ENCODE measurements at regions not wholly inside any gene's neighbourhood (a gene's known extent, or its start where the extent isn't known, plus 50 kb on each side); places are given as distances from the start of the nearest gene placed in this dataset.
"Not testable (repeated sequence)": the region's sequence is repeated elsewhere in the genome, so short reads cannot be mapped to it uniquely, and the experiment has no call there.

DNA sequence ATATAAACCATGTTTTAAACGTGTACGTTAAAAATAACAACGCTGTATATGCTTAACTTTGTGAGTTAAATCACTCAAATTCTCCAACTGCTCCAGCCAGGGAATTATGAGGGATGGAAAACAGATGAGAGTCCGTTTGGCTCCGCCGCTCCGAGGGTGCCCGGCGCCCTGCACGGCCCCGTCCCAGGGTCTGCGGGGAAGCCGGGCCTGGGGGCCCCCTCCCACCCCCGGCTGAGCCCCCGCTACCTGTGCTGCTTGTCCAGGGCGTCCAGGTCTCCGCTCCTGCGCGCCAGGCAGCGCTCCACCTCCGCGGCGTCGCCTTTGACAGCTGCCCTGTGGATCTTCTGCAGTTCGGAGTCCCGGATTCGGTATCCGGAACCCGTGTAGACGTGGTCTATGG, 415.5 kb downstream of the FOXD4L4 start:
- H2AFZ ChIP-seq (ENCODE audit: control insufficient read depth, low read depth, low read length); intact Hi-C loops (cut with micrococcal nuclease; ENCODE audit: unreplicated experiment); H3K79me2 ChIP-seq (ENCODE audit: control insufficient read depth, insufficient read depth, low read length); DNase-seq (ENCODE audit: low read depth, low spot score); H3K27me3 ChIP-seq (replicated peaks in 1 of 2; ENCODE audit: control insufficient read depth in 2 of 2, insufficient read depth in 2 of 2, low read length in 1 of 2); FAIRE-seq; in situ Hi-C loops (cut with MboI); ATAC-seq; SMC1A ChIA-PET (ENCODE audit: uncharacterized antibody, unreplicated experiment); H3K4me2 ChIP-seq (ENCODE audit: control insufficient read depth, insufficient read depth); H4K20me1 ChIP-seq (ENCODE audit: control insufficient read depth, insufficient read depth); H3K36me3 ChIP-seq (ENCODE audit: control insufficient read depth in 2 of 2, insufficient read depth in 2 of 2, low read length in 1 of 2); RAD21 ChIA-PET (ENCODE audit: unreplicated experiment); H3K4me3 ChIP-seq; H3K27ac ChIP-seq (ENCODE audit: control insufficient read depth, insufficient read depth); BruUV-seq (replicated peaks); H3K9ac ChIP-seq (ENCODE audit: control insufficient read depth, insufficient read depth, low read length); CTCF ChIA-PET; H3K4me1 ChIP-seq (ENCODE audit: control insufficient read depth, insufficient read depth, low read length); POLR2A ChIA-PET; H3K9me3 ChIP-seq (replicated peaks; ENCODE audit: control insufficient read depth, insufficient read depth, low read length): not testable (repeated sequence)
- 5% methylated on average over 11 of the region's 30 CpGs for WGBS (ENCODE audit: insufficient coverage, insufficient replicate concordance, low lambda C conversion rate, missing lambda C conversion rate)

DNA sequence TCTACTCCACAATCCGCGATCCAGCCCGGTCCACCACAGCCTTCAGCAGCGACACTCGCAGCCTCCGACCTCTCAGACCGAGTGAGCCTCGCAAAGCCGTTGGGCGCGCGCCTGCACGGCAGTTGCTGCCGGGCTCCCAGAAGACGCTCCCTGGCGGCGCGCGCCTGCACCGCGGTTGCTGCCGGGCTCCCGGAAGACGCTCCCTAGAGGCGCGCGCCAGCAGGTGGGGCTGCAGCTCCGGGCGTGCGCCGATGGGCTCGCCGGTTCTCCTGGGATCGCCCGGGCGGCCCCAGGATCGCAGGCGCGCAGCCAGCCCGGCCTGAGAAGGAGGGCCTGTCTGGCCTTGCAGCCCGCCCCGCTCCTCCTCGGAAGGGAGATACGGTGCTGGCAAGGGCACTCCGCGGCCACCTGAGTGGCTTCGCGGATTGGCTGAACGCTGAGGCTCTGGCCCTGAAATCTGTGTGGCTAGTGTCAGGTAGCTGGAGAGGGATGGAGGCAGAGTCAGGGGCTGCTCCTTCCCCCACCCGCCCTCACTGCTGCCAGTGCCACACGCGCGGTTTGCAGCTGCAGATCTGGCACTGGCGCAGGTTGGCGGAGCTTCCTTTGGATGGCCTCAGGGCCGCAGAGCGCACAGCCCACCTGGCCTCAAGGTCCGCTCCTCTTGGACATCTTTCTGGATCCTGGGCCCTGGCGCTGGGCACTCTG, 416.2 kb downstream of the FOXD4L4 start:
- H3K9ac ChIP-seq (ENCODE audit: control insufficient read depth, insufficient read depth, low read length); CTCF ChIA-PET; RAD21 ChIA-PET (ENCODE audit: unreplicated experiment); DNase-seq (ENCODE audit: low read depth, low spot score); intact Hi-C loops (cut with micrococcal nuclease; ENCODE audit: unreplicated experiment); H3K79me2 ChIP-seq (ENCODE audit: control insufficient read depth, insufficient read depth, low read length); H2AFZ ChIP-seq (ENCODE audit: control insufficient read depth, low read depth, low read length); H3K27ac ChIP-seq (ENCODE audit: control insufficient read depth, insufficient read depth); H4K20me1 ChIP-seq (ENCODE audit: control insufficient read depth, insufficient read depth); H3K36me3 ChIP-seq (ENCODE audit: control insufficient read depth in 2 of 2, insufficient read depth in 2 of 2, low read length in 1 of 2); BruUV-seq (replicated peaks); SMC1A ChIA-PET (ENCODE audit: uncharacterized antibody, unreplicated experiment); POLR2A ChIA-PET; H3K4me3 ChIP-seq; H3K9me3 ChIP-seq (replicated peaks; ENCODE audit: control insufficient read depth, insufficient read depth, low read length); H3K4me1 ChIP-seq (ENCODE audit: control insufficient read depth, insufficient read depth, low read length); in situ Hi-C loops (cut with MboI); H3K27me3 ChIP-seq (replicated peaks in 1 of 2; ENCODE audit: control insufficient read depth in 2 of 2, insufficient read depth in 2 of 2, low read length in 1 of 2); FAIRE-seq: not testable (repeated sequence)
- peak; percentile 100 for ATAC-seq
- 0 out of 2 replicates have a peak overlapping the region, but pooled peaks have one; percentile 48 for H3K4me2 ChIP-seq (ENCODE audit: control insufficient read depth, insufficient read depth)
- WGBS (ENCODE audit: insufficient coverage, insufficient replicate concordance, low lambda C conversion rate, missing lambda C conversion rate): 4% methylated on average over 37 of the region's 59 CpGs
- TF ChIP-seq SMC3 (IDR thresholded peaks at IDR 0.05; ENCODE audit: borderline replicate concordance, low read length): peak; percentile 14; the same call in 1 of the 2 replicates
- TF ChIP-seq RAD21 (IDR thresholded peaks at IDR 0.05; ENCODE audit: insufficient read depth, low read depth, low read length): peak; percentile 39
- peak; percentile 26 to 43 (median 39); a peak in 5 of 6 replicates for TF ChIP-seq CTCF (IDR thresholded peaks at IDR 0.05 in 2 of 3, conservative IDR thresholded peaks at IDR 0.05 in 1 of 3; ENCODE audit: control insufficient read depth in 2 of 3, extremely low read depth in 1 of 3, insufficient read depth in 1 of 3, low read depth in 3 of 3, low read length in 3 of 3)
- TF ChIP-seq SMARCA5 (IDR thresholded peaks at IDR 0.05): 0 out of 2 replicates have a peak, but pooled peaks have one; percentile 23
- peak in 1 of 2 experiments; percentile 39; a peak in 1 of 4 replicates for TF ChIP-seq BHLHE40 (IDR thresholded peaks at IDR 0.05; ENCODE audit: borderline replicate concordance in 1 of 2, low read depth in 2 of 2, low read length in 1 of 2)
- peak; percentile 42 for TF ChIP-seq HDAC6 (IDR thresholded peaks at IDR 0.05; ENCODE audit: unreplicated experiment)

DNA sequence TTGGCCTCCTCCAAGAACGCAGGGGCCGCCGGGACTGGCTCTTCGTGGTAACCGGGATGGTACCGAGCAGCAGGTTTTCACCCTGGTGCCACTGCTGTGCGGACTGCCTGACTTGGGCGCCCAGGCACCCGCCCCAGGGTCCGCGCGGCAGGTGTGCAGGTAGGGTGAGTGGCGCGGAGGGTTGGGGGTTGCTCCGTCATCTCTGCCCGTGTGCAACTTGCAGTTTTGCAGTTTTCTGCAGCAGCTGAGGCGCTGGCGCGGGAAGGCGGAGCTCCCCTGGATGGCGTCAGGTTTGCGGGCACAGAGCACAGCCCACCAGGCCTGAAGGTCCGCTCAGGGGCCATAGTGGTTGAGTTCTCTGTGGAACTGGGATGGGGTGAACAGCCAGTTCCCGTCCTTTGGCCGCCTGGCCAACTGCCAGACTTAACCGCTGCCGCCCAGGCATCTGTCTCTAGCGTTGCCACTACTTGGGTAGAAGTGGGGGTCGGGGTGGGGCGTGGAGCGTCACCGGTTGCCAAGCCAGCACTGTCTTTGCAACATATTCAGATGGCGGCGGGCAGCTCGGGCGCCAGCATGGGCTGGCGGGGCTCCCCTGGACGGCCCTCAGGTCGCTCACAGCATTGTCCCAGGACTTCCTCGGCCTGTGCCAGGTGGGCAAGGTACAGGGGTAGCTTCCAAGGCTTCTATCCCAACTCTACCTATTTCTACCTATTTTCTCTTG, 417.2 kb downstream of the FOXD4L4 start:
- H3K79me2 ChIP-seq (ENCODE audit: control insufficient read depth, insufficient read depth, low read length); H2AFZ ChIP-seq (ENCODE audit: control insufficient read depth, low read depth, low read length); H3K4me2 ChIP-seq (ENCODE audit: control insufficient read depth, insufficient read depth); in situ Hi-C loops (cut with MboI); H4K20me1 ChIP-seq (ENCODE audit: control insufficient read depth, insufficient read depth); H3K36me3 ChIP-seq (ENCODE audit: control insufficient read depth in 2 of 2, insufficient read depth in 2 of 2, low read length in 1 of 2); H3K27ac ChIP-seq (ENCODE audit: control insufficient read depth, insufficient read depth); intact Hi-C loops (cut with micrococcal nuclease; ENCODE audit: unreplicated experiment); H3K27me3 ChIP-seq (replicated peaks in 1 of 2; ENCODE audit: control insufficient read depth in 2 of 2, insufficient read depth in 2 of 2, low read length in 1 of 2); CTCF ChIA-PET; RAD21 ChIA-PET (ENCODE audit: unreplicated experiment); BruUV-seq (replicated peaks); H3K4me1 ChIP-seq (ENCODE audit: control insufficient read depth, insufficient read depth, low read length); POLR2A ChIA-PET; SMC1A ChIA-PET (ENCODE audit: uncharacterized antibody, unreplicated experiment); H3K9ac ChIP-seq (ENCODE audit: control insufficient read depth, insufficient read depth, low read length); H3K4me3 ChIP-seq; FAIRE-seq; H3K9me3 ChIP-seq (replicated peaks; ENCODE audit: control insufficient read depth, insufficient read depth, low read length); ATAC-seq; DNase-seq (ENCODE audit: low read depth, low spot score): not testable (repeated sequence)
- 36% methylated on average over 34 of the region's 40 CpGs for WGBS (ENCODE audit: insufficient coverage, insufficient replicate concordance, low lambda C conversion rate, missing lambda C conversion rate)
